Smooth muscle cell of the brain vasculature (primary cell): ENCODE measurements at regions not wholly inside any gene's neighbourhood (a gene's known extent, or its start where the extent isn't known, plus 50 kb on each side); places are given as distances from the start of the nearest gene placed in this dataset.
"Not testable (repeated sequence)": the region's sequence is repeated elsewhere in the genome, so short reads cannot be mapped to it uniquely, and the experiment has no call there.

Experiments used
- DNase-seq: peaks from one replicate; pipeline ENCODE4 v3.0.0-alpha.2; 2012; ENCODE audit warnings: low read depth, low spot score

DNA sequence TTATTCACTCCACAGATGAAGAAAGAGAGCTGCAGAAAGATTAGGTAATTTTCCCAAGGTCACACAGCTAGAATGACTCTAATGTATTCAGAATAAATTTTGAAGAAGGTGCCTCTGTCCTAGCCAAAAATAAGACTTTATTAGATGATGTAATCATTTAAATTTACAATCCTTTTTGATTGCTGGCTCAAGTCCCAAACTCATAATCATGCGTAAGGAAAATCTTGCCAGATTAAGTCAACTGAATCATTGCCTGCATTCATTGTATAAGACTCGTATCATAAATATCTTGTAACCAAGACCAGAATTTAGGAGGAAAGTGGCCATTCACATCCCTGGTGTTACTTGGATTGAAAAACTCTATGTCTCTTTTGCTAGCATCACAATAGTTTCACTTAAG lies 53.1 kb upstream of the STK39 start:
- no peak for DNase-seq

- no peak for DNase-seq
These were observed 56.8 kb upstream of the STK39 start for GRCh38 chr2:168304024-168304681.

GRCh38 chr2:168307379-168307778 lies 60.0 kb upstream of the STK39 start:
- DNase-seq = no peak

DNA sequence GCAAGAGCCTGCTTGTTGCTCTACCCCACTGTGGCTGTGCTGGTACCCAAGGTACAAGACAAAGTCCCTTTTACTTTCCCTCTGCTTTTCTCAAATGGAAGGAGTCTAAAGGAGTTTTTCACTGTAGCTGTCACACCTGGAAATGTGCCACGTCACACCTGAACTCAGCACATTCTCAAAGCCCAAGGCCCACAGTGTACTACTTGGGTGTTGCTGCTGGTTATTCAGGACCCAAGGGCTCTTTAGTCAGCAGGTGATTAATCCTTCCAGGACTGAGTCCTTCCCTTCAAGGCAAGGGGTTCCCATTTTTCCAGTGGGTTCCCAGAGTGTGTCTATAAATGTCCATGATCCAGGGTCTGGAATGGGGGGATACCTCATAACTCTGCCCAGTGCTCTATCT lies 63.2 kb upstream of the STK39 start:
- DNase-seq = no peak

DNA sequence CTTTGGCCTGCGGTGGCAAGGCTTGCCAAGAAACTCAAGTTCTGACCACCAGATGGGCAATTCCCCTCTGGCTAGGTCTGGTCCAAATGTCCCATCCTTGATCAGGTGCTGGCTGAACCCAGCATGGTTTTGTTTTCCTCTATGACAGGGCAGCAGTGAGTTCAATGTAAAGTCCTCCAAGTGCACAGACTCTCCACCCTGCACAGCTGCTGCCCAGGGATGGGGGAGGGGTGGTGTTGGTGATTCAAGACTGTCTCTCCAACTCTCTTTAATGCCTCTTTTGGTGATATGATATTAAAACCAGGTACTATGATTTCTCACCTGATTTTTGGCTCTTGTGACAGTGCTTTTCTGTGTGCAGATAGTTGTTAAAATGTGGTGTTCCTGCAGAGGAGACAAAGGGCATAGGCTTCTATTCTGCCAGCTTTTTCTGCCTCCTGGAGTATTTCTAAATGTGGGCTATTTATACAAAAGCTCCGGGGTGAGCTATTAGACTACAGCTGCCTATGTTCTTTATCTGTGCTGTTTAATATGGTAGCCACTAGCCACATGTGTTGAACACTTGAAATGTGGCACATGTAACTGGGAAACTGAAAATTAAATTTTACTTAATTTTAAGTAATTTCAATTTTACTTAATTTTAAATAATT lies 64.0 kb upstream of the STK39 start:
- DNase-seq = no peak

GRCh38 chr2:168312036-168312822 lies 64.8 kb upstream of the STK39 start:
- DNase-seq = peak; percentile 64

DNA sequence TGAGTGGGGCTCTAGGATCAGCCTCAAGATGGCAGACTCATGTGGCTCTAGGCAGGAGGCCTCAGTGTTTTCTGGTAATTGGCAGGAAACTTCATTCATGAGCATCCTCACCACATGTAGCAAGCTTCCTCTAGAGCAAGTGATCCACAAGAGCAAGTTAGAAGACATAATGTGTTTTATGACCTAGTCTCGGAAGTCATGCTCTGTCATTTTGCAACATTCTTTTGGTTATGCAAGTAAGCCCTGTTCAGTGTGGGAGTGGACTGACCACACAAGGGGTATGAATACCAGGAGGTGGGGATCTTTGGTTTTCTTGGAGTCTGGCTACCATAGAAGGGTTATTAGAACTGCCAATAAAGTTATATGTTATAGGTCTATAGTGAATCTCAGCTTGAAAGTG lies 66.8 kb upstream of the STK39 start:
- DNase-seq = no peak

GRCh38 chr2:168315331-168316072 lies 68.1 kb upstream of the STK39 start:
- no peak for DNase-seq

DNA sequence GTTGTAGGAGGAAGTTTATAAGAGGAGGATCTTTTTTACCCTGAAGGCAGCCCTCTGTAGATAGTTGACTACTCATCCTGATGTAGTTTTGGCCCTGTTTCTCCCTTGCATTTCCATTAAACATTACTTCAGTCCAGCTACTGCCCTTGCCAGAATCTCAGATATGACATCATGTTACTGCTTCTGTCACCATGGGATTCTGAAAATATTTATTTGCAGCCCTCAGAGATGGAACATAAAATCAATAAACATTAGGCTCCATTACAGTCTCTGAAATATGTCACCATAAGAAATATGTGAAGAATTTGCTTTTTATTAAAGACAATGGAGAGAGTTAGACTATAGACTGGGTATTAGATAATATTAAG lies 68.7 kb upstream of the STK39 start:
- DNase-seq = no peak

- DNase-seq = no peak
These were observed 69.9 kb upstream of the STK39 start for GRCh38 chr2:168317282-168317681.

DNA sequence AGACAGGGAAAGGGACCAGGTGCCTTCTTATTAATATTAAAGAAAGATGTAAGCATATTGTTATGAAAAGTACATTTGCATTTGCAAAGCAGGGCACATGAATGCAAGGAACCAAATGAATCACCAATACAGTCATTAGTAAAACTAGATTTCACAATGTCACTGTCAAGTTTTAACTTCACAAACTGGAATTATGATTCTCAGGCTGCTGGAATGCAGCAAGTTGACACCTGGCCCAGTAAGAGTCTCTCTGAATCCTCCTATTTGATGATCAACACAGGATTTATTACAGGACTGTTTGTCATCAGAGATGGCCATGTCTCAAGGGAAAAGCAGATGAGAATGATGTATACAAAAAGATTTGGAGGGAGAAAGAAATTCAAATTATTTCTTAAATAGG lies 72.9 kb upstream of the STK39 start:
- no peak for DNase-seq

DNA sequence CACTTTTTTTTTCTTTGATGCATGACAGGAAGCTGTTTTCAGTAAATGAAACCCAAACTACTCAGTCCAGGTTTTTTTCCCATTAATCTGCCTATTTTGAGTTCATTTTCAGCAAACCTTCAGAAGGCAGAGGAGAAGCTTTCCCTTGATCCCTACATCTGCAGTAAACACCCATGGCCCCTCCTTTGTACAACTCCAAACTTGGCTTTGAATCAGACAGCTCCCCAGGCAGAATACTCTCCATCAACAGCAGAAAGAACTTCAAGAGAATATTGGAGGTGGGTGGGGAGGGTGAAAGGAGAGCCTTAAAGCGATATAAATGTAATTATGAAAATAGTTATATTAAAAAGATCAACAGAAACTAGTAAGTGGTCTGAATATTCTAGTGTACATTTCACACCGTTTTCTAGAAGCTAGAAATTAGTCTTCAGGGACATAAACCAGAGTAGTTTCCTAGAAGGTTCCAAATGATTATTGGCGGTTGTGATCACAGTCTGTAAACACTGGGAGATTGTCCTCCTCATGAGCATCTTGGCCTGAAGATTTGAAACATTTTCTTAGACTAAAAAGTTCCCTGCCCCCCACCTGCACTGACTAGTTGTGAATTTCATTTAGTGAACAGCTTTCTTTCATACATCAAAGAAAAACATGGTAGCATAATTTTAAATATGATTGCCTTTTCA lies 75.1 kb upstream of the STK39 start:
- no peak for DNase-seq

- no peak for DNase-seq
These were observed 76.2 kb upstream of the STK39 start for GRCh38 chr2:168323529-168324021.

- no peak for DNase-seq
These were observed 79.2 kb upstream of the STK39 start for GRCh38 chr2:168326572-168326971.

DNA sequence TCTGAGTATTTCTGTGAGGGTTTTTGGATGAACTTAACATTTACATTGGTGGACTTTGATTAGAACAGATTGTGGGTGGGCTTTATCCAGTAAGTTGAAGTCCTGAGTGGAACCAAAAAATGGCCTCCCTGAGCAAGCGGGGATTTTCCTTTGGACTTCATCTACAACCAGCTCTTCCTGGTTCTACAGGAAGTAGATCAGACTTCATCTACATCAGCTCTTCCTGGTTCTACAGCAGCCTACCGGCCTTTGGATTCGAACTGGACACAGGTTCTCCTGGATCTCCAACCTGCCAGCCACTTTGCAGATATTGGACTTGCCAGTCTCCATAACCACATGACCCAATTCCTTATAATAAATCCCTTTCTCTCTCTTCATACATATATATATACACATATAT lies 79.9 kb upstream of the STK39 start:
- no peak for DNase-seq

- DNase-seq = no peak
These were observed 81.0 kb upstream of the STK39 start for GRCh38 chr2:168328421-168328820.

DNA sequence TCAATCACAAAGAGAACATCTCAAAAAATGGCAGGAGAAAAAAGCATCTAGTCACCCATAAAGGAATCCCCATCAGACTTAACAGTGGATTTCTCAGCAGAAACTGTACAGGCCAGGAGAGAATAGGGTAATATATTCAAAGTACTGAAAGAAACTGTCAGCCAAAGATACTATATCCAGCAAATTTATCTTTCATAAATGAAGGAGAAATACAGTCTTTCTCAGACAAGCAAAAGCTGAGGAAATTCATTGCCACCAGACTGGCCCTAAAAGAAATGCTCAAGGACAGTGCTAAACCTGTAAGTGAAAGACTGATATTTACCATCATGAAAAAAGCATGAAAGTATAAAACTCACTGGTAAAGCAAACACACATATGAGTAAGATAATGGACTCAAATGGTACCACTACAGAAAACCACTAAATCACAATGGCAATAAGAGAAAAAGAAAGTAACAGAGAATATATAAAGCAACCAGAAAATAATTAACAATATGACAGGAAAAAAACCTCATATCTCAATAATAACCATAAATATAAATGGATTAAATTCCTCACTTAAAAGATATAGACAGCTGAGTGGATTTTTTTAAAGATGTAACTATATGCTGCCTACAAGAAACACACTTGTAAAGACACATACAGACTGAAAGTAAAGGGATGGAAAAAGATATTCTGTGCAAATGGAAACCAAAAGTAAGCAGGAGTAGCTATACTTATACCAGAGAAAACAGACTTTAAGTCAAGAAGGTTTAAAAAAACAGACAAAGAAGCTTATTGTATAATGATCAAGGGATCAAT lies 83.4 kb upstream of the STK39 start:
- DNase-seq = no peak

- not testable (repeated sequence) for DNase-seq
These were observed 87.9 kb upstream of the STK39 start for GRCh38 chr2:168335254-168335653.

DNA sequence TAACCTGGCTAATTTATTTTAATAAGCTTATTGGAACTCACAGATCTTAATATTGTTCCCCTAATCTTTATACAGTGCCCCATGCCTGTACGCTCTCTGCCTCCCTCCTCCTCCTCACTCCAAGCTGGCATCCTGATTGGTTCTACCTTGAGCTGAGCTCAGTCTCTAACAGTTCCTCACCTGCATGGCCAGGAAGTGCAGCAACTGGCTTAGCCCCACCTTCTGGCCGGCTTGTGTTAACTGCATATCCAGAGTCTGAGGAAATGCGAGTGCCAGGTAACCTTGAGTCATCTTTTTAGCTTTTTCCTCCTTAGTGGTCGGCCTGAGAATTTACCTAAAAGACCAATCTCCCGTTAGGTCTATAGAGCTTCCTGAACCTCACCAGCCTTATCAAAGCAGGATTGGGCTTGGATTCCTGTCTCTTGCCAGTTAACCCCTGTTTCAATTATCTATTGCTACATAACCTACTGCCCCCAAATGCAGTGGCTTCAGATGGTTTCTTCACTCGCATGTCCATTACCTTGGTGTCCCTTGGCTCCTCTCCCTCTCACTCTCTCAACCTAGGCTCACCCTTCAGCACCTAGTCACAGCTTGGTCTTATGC lies 89.5 kb upstream of the STK39 start:
- no peak for DNase-seq

- no peak for DNase-seq
These were observed 90.9 kb upstream of the STK39 start for GRCh38 chr2:168338292-168338691.
